Body of pancreas (tissue), 4 donors: ENCODE measurements at regions not wholly inside any gene's neighbourhood (a gene's known extent, or its start where the extent isn't known, plus 50 kb on each side); places are given as distances from the start of the nearest gene placed in this dataset.

ENCODE experiments used
- CTCF ChIP-seq, 7 experiments: fragments of 450-650 bp in 4 of 7; fragments of 200-600 bp in 3 of 7; sonication (generic) in 3 of 7; IDR thresholded peaks; one replicate each; pipeline ENCODE4 v1.5.1; 2016 to 2019; ENCODE audit warnings: antibody characterized with exemption in 7 of 7
- POLR2A ChIP-seq, 3 donors: fragments of 450-650 bp; IDR thresholded peaks; one replicate each; pipeline ENCODE4 v1.6.1; 2016; ENCODE audit warnings: antibody characterized with exemption in 3 of 3, mild to moderate bottlenecking in 2 of 3

- no peak for TF ChIP-seq POLR2A (IDR thresholded peaks at IDR 0.05)
- no peak for TF ChIP-seq CTCF (IDR thresholded peaks at IDR 0.05)
Measured at GRCh38 chr12:31221551-31221945, 104.4 kb downstream of the SINHCAF start.
